OCI-LY3 (cell line): ENCODE measurements at regions not wholly inside any gene's neighbourhood (a gene's known extent, or its start where the extent isn't known, plus 50 kb on each side); places are given as distances from the start of the nearest gene placed in this dataset.

ENCODE experiments used
- CTCF ChIP-seq: fragments of 200-600, 300-600 bp; sonication (generic); IDR thresholded peaks from 2 replicates; pipeline ENCODE4 v1.5.1; 2014; ENCODE audit warnings: antibody characterized with exemption, low read length, low read depth
- EZH2phosphoT487 ChIP-seq: fragments of 200-600 bp; shearing (Covaris generic); IDR thresholded peaks from 2 replicates; pipeline ENCODE4 v1.6.1; 2018; ENCODE audit warnings: antibody characterized with exemption, mixed run types, low read depth

- TF ChIP-seq CTCF (no peak), EZH2phosphoT487 (no peak)
Observed at GRCh38 chr1:172738389-172738788, 79.5 kb downstream of the FASLG start.
